ENCODE measurements at regions not wholly inside any gene's neighbourhood (a gene's known extent, or its start where the extent isn't known, plus 50 kb on each side); places are given as distances from the start of the nearest gene placed in this dataset.

- TF ChIP-seq PCBP1 (IDR thresholded peaks at IDR 0.05; ENCODE audit: low read depth, low read length, poor library complexity, severe bottlenecking) (no peak), ZNF224 (CRISPR knock-in tag; IDR thresholded peaks at IDR 0.05) (no peak), ZFP1 (CRISPR knock-in tag; IDR thresholded peaks at IDR 0.05) (no peak)
- TF ChIP-seq, protein P1, sequence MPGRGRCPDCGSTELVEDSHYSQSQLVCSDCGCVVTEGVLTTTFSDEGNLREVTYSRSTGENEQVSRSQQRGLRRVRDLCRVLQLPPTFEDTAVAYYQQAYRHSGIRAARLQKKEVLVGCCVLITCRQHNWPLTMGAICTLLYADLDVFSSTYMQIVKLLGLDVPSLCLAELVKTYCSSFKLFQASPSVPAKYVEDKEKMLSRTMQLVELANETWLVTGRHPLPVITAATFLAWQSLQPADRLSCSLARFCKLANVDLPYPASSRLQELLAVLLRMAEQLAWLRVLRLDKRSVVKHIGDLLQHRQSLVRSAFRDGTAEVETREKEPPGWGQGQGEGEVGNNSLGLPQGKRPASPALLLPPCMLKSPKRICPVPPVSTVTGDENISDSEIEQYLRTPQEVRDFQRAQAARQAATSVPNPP (IDR thresholded peaks at IDR 0.05; ENCODE audit: borderline replicate concordance, insufficient read depth, insufficient read length): no peak
Measured at GRCh38 chr21:36639769-36640168, 59.1 kb upstream of the SIM2 start.
